Calu3 (cell line): ENCODE measurements at regions not wholly inside any gene's neighbourhood (a gene's known extent, or its start where the extent isn't known, plus 50 kb on each side); places are given as distances from the start of the nearest gene placed in this dataset.

Source experiments
- BruUV-seq: library from RNA; stranded (reverse); fragments of 400-500 nt; replicated peaks from 2 replicates; lab custom pipeline; 2021; lab: Mats Ljungman, UMichigan
- CTCF ChIA-PET: fragments of 300-600 bp; sonication (Branson Sonifier 250); formaldehyde crosslinking; loops from one replicate; lab custom pipeline; 2022; ENCODE audit warnings: antibody characterized with exemption; lab: Charles Lee
- DNase-seq: peaks from one replicate; pipeline ENCODE4 v3.0.0; 2022
- H3K27ac Mint-ChIP-seq: one replicate; pipeline ENCODE4 v1.8.0; 2022; ENCODE audit warnings: mixed read lengths; ENCODE audit not compliant: unreplicated experiment
- H3K27me3 Mint-ChIP-seq: one replicate; pipeline ENCODE4 v1.8.0; 2022; ENCODE audit warnings: mixed read lengths; ENCODE audit not compliant: unreplicated experiment
- H3K36me3 Mint-ChIP-seq: one replicate; pipeline ENCODE4 v1.8.0; 2022; ENCODE audit warnings: mild to moderate bottlenecking, moderate library complexity, mixed read lengths; ENCODE audit not compliant: insufficient read depth, unreplicated experiment
- H3K4me1 Mint-ChIP-seq: one replicate; pipeline ENCODE4 v1.8.0; 2022; ENCODE audit warnings: mild to moderate bottlenecking, low read depth, mixed read lengths; ENCODE audit not compliant: unreplicated experiment
- H3K4me3 Mint-ChIP-seq: one replicate; pipeline ENCODE4 v1.8.0; 2022; ENCODE audit warnings: mild to moderate bottlenecking, low read depth, moderate library complexity, mixed read lengths; ENCODE audit not compliant: unreplicated experiment
- H3K9me3 Mint-ChIP-seq: one replicate; pipeline ENCODE4 v1.8.0; 2022; ENCODE audit warnings: low read depth, mixed read lengths; ENCODE audit not compliant: unreplicated experiment
- intact Hi-C: fragments of 100-400 bp; cut with micrococcal nuclease; formaldehyde crosslinking; loops from one replicate; pipeline ENCODE4 v1.10.0; 2022; ENCODE audit not compliant: unreplicated experiment
- TF ChIP-seq, protein P1 (sequence below): fragments of 200-600 bp; IDR thresholded peaks from one replicate; pipeline ENCODE4 v1.8.0; 2022; ENCODE audit warnings: antibody characterized with exemption; ENCODE audit not compliant: unreplicated experiment

DNA sequence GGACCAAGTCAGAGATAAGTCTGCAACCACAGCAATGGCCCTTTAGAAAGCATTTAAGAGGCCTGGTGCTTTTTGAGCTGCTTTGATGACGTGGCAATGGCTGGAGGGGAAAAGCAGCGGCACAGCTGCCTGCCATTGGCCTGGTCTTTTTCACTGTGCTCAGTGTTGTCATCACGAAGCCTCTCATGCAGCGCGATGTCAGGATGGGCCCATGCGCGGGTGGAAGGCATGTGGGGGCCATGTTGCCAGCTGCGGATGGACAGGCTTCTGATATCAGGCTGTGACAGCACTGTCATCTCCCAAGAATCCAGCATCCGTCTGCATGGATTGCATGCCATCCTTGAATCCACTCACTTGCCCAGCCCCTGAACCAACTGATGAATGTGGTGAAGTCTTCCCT, 204.5 kb downstream of the ACKR3 start:
- intact Hi-C loops, result no loop called here
- H3K36me3 Mint-ChIP-seq, result no peaks in the 10 kb centered on the region
- peaks cover 42% of the 10 kb centered on the region for H3K27me3 Mint-ChIP-seq
- H3K4me1 Mint-ChIP-seq, result no peaks in the 10 kb centered on the region
- no peak overlapping the region for H3K4me3 Mint-ChIP-seq
- CTCF ChIA-PET, result interaction anchor here (0.6 to 1.5 kb wide), 2 partner anchors 251 to 311 kb away, joined by 3 to 5 read pairs; partner anchors contain the start of gene COPS8
- no peak overlapping the region for H3K27ac Mint-ChIP-seq
- TF ChIP-seq, protein P1, sequence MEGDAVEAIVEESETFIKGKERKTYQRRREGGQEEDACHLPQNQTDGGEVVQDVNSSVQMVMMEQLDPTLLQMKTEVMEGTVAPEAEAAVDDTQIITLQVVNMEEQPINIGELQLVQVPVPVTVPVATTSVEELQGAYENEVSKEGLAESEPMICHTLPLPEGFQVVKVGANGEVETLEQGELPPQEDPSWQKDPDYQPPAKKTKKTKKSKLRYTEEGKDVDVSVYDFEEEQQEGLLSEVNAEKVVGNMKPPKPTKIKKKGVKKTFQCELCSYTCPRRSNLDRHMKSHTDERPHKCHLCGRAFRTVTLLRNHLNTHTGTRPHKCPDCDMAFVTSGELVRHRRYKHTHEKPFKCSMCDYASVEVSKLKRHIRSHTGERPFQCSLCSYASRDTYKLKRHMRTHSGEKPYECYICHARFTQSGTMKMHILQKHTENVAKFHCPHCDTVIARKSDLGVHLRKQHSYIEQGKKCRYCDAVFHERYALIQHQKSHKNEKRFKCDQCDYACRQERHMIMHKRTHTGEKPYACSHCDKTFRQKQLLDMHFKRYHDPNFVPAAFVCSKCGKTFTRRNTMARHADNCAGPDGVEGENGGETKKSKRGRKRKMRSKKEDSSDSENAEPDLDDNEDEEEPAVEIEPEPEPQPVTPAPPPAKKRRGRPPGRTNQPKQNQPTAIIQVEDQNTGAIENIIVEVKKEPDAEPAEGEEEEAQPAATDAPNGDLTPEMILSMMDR, result no peak
- H3K9me3 Mint-ChIP-seq, result peaks cover 1% of the 10 kb centered on the region
- no TSS peak for BruUV-seq
- no peak for DNase-seq

DNA sequence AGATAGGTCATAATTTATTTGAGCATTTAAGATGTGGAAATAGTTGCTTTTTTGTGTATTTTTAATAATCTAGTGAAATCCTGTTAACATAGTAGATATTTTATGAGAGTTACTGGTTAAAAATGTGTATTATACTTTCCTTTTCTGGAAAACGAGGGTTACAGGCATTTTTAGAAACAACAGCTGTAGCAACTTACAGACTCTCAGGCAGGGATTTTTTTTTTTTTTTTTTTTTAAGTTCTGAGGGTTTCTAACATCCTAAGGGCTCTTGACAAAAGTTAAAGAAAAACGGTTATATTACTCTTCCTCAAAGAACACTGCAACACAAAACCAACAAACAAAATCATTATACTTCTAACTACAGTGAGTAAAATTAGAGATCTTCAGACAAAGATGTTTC, 205.9 kb downstream of the ACKR3 start:
- no peak overlapping the region for H3K27ac Mint-ChIP-seq
- intact Hi-C loops, result no loop called here
- H3K36me3 Mint-ChIP-seq, result no peaks in the 10 kb centered on the region
- no TSS peak for BruUV-seq
- H3K27me3 Mint-ChIP-seq, result peaks cover 28% of the 10 kb centered on the region
- no peaks in the 10 kb centered on the region for H3K4me1 Mint-ChIP-seq
- no peaks in the 10 kb centered on the region for H3K9me3 Mint-ChIP-seq
- no peak overlapping the region for H3K4me3 Mint-ChIP-seq
- TF ChIP-seq, protein P1, result no peak
- CTCF ChIA-PET, result interaction anchor here (1.5 kb wide), 1 partner anchor 250 kb away, joined by 3 read pairs; no protein-coding TSS in a partner anchor
- no peak for DNase-seq

DNA sequence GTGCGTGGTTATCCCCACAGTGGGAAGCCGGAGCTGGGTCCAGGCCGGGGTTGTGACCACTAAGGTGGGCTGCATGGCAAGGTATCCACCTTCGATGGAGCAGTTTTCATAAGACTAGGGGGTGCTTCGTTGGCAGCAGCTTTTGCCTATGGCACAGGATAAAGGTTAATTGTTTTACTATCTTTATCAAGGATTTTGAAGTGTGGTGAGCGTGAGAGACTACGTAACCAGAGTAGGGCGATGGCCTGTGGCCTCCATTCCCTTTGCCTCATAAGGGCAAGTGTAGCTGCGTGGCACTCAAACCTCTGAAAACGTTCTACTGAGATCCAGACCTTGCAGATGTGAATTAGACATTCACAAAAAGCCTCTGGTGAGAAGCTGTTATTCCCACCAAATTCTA, 206.6 kb downstream of the ACKR3 start:
- CTCF ChIA-PET, result interaction anchor here (0.7 kb wide), 1 partner anchor 209 kb away, joined by 3 read pairs; no protein-coding TSS in a partner anchor
- TF ChIP-seq, protein P1, result no peak
- BruUV-seq, result no TSS peak
- H3K4me3 Mint-ChIP-seq, result no peak overlapping the region
- no peak overlapping the region for H3K27ac Mint-ChIP-seq
- H3K36me3 Mint-ChIP-seq, result no peaks in the 10 kb centered on the region
- DNase-seq, result no peak
- H3K9me3 Mint-ChIP-seq, result no peaks in the 10 kb centered on the region
- H3K27me3 Mint-ChIP-seq, result peaks cover 21% of the 10 kb centered on the region
- no peaks in the 10 kb centered on the region for H3K4me1 Mint-ChIP-seq
- intact Hi-C loops, result no loop called here

DNA sequence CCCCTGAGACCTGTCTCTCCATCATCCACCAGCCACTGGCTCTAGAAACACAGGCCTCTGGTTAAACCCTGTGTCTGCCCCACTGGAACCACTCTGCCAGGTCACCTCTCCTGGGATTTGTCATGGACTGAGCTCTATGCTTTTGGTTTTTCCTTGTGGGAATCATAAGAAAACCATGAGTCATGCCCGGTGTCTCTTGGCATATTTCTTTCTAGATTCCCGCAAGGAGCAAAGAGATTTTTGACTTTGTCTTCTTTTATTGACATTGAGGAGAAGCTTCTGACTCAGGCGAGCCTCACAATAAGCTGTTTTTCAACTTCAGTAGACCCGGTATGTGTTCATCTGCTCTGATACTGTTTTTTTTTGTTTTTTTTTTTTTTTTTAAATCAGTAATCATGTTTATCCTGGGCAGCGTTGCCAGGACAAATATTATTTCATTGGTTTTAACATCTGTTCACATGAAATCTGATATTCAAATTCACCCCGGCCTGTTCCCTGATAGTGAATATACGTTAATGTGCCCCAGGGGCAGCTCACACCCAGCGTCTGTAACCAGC, 207.1 kb downstream of the ACKR3 start:
- no peaks in the 10 kb centered on the region for H3K9me3 Mint-ChIP-seq
- peaks cover 2% of the 10 kb centered on the region for H3K4me1 Mint-ChIP-seq
- DNase-seq, result no peak
- CTCF ChIA-PET, result interaction anchor here (0.7 kb wide), 1 partner anchor 210 kb away, joined by 3 read pairs; no protein-coding TSS in a partner anchor
- peaks cover 16% of the 10 kb centered on the region for H3K27me3 Mint-ChIP-seq
- H3K27ac Mint-ChIP-seq, result no peak overlapping the region
- no peaks in the 10 kb centered on the region for H3K36me3 Mint-ChIP-seq
- intact Hi-C loops, result no loop called here
- H3K4me3 Mint-ChIP-seq, result no peak overlapping the region
- TF ChIP-seq, protein P1, result no peak
- no TSS peak for BruUV-seq
